CD4-positive, alpha-beta T cell (primary cell): ENCODE measurements at regions not wholly inside any gene's neighbourhood (a gene's known extent, or its start where the extent isn't known, plus 50 kb on each side); places are given as distances from the start of the nearest gene placed in this dataset.

Experiments used
- ATAC-seq: fragments of 200-7000 bp; cut with Tn5 transposase; one replicate; pipeline ENCODE4 v1.10.0; 2022; ENCODE audit warnings: mild to moderate bottlenecking; ENCODE audit not compliant: poor library complexity
- CTCF ChIA-PET: fragments of 350-600 bp; sonication (Branson Sonifier 250); formaldehyde crosslinking; loops from one replicate; lab custom pipeline; 2021; ENCODE audit warnings: antibody characterized with exemption, inconsistent platforms; lab: Charles Lee
- POLR2A ChIA-PET: fragments of 350-600 bp; sonication (Branson Sonifier 250); formaldehyde crosslinking; loops from one replicate; lab custom pipeline; 2021; ENCODE audit warnings: antibody characterized with exemption, inconsistent platforms; lab: Charles Lee
- DNase-seq, 14 experiments: peaks; one replicate each; pipeline ENCODE4 v3.0.0-alpha.2; 2013 to 2020; ENCODE audit warnings: mixed read lengths in 2 of 14
- H3K27ac ChIP-seq, 2 donors: one replicate each; pipeline versions ENCODE4 v1.5.1 to v1.7.0; 2013; ENCODE audit warnings: low read length in 2 of 2, low read depth in 1 of 2, mild to moderate bottlenecking in 1 of 2
- H3K27me3 ChIP-seq, 2 experiments: 1 replicate in 1 of 2; 2 replicates in 1 of 2; pipeline versions ENCODE4 v1.6.1 to v1.7.0; 2013; ENCODE audit warnings: low read length in 2 of 2, control low read depth in 1 of 2, mild to moderate bottlenecking in 1 of 2, moderate library complexity in 1 of 2; ENCODE audit not compliant: insufficient read depth in 2 of 2, control insufficient read depth in 1 of 2
- H3K36me3 ChIP-seq: one replicate; pipeline ENCODE4 v1.6.1; 2013; ENCODE audit warnings: low read length, control low read depth; ENCODE audit not compliant: insufficient read depth
- H3K4me1 ChIP-seq: one replicate; pipeline ENCODE4 v1.6.1; 2013; ENCODE audit warnings: low read length, control low read depth; ENCODE audit not compliant: insufficient read depth
- H3K4me3 ChIP-seq: one replicate; pipeline ENCODE4 v1.5.1; 2013; ENCODE audit warnings: mild to moderate bottlenecking, low read length, moderate library complexity
- H3K9me3 ChIP-seq, 2 experiments: 1 replicate in 1 of 2; 2 replicates in 1 of 2; pipeline versions ENCODE4 v1.6.1 to v1.7.0; 2013; ENCODE audit warnings: low read length in 2 of 2, mild to moderate bottlenecking in 2 of 2, control low read depth in 1 of 2, moderate library complexity in 1 of 2; ENCODE audit not compliant: control insufficient read depth in 1 of 2, insufficient read depth in 1 of 2
- H3K27ac Mint-ChIP-seq: one replicate; pipeline ENCODE4 v1.8.0; 2020; ENCODE audit warnings: mixed read lengths
- H3K27me3 Mint-ChIP-seq: one replicate; pipeline ENCODE4 v1.8.0; 2021; ENCODE audit warnings: mixed read lengths
- H3K36me3 Mint-ChIP-seq: one replicate; pipeline ENCODE4 v1.8.0; 2021; ENCODE audit warnings: low read depth, mixed read lengths
- H3K4me1 Mint-ChIP-seq: one replicate; pipeline ENCODE4 v1.8.0; 2021; ENCODE audit warnings: low read depth, mixed read lengths
- H3K4me3 Mint-ChIP-seq: one replicate; pipeline ENCODE4 v1.8.0; 2020; ENCODE audit warnings: mild to moderate bottlenecking, mixed read lengths
- H3K9me3 Mint-ChIP-seq: one replicate; pipeline ENCODE4 v1.8.0; 2020; ENCODE audit warnings: mixed read lengths
- intact Hi-C, 2 experiments: fragments of 100-400 bp; cut with DNase I in 1 of 2; cut with micrococcal nuclease in 1 of 2; formaldehyde crosslinking; loops; one replicate each; pipeline versions ENCODE4 v1.15.1 to v1.9.0; 2023 to 2025; cut with DNase I, micrococcal nuclease
- TF ChIP-seq, protein P1 (sequence below): fragments of 200-600 bp; IDR thresholded peaks from one replicate; pipeline ENCODE4 v1.8.0; 2022; ENCODE audit warnings: antibody characterized with exemption, mild to moderate bottlenecking

DNA sequence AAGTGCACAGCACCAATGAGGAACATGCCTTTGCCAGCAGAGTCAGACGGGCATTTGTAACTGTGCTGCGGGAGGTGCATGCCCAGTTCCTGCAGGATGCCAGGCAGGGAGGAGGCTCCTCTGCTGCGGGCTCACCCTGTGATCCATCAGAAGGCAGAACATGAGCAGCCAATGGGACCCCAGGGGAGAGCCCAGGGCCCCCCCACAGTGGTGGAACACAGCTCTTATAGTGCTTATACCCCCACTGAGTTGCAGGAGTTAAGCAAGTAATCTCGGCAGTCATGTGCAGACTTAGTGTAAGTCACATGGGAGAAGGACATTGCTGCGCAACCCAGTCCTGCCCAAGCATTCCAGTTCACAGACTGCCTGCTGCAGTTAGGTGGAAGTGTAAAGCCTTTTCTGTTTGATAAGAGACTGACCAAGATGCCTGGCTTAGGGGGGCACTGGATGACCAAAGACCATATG lies 120.3 kb upstream of the TMEM106B start:
- ChIA-PET CTCF (no interaction called here), POLR2A (no interaction called here)
- Histone ChIP-seq H3K4me3 (no peak overlapping the region), H3K27me3 (no peaks in the 10 kb centered on the region), H3K9me3 (no peaks in the 10 kb centered on the region), H3K36me3 (no peaks in the 10 kb centered on the region), H3K27ac (no peak overlapping the region), H3K4me1 (no peaks in the 10 kb centered on the region)
- Mint-ChIP-seq H3K4me3 (no peak overlapping the region), H3K27me3 (no peaks in the 10 kb centered on the region), H3K36me3 (no peaks in the 10 kb centered on the region), H3K4me1 (no peaks in the 10 kb centered on the region), H3K27ac (no peak overlapping the region), H3K9me3 (no peaks in the 10 kb centered on the region)
- TF ChIP-seq, protein P1, sequence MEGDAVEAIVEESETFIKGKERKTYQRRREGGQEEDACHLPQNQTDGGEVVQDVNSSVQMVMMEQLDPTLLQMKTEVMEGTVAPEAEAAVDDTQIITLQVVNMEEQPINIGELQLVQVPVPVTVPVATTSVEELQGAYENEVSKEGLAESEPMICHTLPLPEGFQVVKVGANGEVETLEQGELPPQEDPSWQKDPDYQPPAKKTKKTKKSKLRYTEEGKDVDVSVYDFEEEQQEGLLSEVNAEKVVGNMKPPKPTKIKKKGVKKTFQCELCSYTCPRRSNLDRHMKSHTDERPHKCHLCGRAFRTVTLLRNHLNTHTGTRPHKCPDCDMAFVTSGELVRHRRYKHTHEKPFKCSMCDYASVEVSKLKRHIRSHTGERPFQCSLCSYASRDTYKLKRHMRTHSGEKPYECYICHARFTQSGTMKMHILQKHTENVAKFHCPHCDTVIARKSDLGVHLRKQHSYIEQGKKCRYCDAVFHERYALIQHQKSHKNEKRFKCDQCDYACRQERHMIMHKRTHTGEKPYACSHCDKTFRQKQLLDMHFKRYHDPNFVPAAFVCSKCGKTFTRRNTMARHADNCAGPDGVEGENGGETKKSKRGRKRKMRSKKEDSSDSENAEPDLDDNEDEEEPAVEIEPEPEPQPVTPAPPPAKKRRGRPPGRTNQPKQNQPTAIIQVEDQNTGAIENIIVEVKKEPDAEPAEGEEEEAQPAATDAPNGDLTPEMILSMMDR: no peak
- intact Hi-C loops: no loop called here
- ATAC-seq (no peak), DNase-seq (no peak)

DNA sequence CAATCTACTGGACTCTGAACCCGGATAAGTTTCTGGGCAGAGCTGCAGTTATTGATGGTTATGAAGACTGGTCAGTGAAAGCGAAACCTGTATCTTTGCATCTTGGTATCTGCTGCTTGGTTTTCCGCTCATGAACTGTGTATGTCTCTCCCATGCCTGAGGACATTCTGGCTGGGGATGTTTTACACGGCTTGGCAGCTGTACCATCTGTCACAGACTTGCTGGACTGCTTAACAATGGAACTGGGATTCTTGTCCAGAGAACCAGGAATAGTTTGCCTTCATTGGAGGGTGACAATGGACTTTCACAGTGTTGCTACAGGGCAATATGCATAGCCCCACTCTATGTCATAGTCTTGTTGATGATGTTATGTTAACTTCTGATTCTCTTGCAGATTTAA lies 119.9 kb upstream of the TMEM106B start:
- no peaks in the 10 kb centered on the region for H3K4me1 Mint-ChIP-seq

DNA sequence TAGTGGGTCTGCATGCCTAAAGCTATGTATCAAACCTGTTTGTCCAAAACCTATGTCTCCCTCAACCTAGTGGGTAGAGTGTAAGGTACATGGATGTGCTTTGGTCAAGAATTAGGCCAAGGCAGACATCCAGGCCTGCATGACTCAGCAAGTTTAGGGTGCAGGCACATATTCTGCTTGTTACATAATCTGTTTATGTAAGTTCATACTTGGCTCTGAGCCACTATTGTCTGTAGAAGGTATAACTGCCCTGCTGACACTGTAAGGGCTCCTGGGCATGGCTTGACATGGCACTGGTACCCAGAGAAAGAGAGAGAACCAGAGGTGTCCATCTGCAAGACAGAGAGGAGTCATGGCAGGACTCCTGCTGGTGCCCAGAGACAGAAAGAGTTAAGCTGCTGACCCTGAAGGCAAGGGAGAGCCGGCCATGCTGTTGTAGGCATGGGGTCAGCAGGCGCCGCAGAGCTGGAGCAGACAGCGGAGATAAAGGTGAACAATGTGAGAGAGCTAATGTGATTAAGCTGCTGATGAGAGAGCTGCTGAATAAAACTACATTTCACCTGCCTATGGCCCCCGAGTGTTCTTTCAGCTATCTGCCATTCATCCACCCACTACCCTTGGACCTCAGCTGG lies 118.5 kb upstream of the TMEM106B start:
- no peaks in the 10 kb centered on the region for H3K36me3 Mint-ChIP-seq
- no peak overlapping the region for H3K27ac ChIP-seq
- H3K36me3 ChIP-seq: no peaks in the 10 kb centered on the region
- ATAC-seq: no peak
- no peaks in the 10 kb centered on the region for H3K4me1 Mint-ChIP-seq
- no peaks in the 10 kb centered on the region for H3K4me1 ChIP-seq
- no peaks in the 10 kb centered on the region for H3K27me3 ChIP-seq
- ChIA-PET POLR2A (no interaction called here), CTCF (no interaction called here)
- intact Hi-C loops: no loop called here
- H3K27me3 Mint-ChIP-seq: no peaks in the 10 kb centered on the region
- H3K4me3 ChIP-seq: no peak overlapping the region
- TF ChIP-seq, protein P1: no peak
- H3K9me3 ChIP-seq: no peaks in the 10 kb centered on the region
- H3K4me3 Mint-ChIP-seq: no peak overlapping the region
- DNase-seq: no peak
- no peaks in the 10 kb centered on the region for H3K9me3 Mint-ChIP-seq
- no peak overlapping the region for H3K27ac Mint-ChIP-seq

More for the DNA sequence above, 119.9 kb upstream of the TMEM106B start:
- TF ChIP-seq, protein P1: no peak
- Mint-ChIP-seq H3K4me3 (no peak overlapping the region), H3K27me3 (no peaks in the 10 kb centered on the region), H3K27ac (no peak overlapping the region), H3K9me3 (no peaks in the 10 kb centered on the region), H3K36me3 (no peaks in the 10 kb centered on the region)
- Histone ChIP-seq H3K27ac (no peak overlapping the region), H3K4me3 (no peak overlapping the region), H3K9me3 (no peaks in the 10 kb centered on the region), H3K27me3 (no peaks in the 10 kb centered on the region), H3K36me3 (no peaks in the 10 kb centered on the region), H3K4me1 (no peaks in the 10 kb centered on the region)
- DNase-seq (no peak), ATAC-seq (no peak)
- ChIA-PET CTCF (no interaction called here), POLR2A (no interaction called here)
- intact Hi-C loops: no loop called here
